Posterior cingulate gyrus (tissue), 11 donors: ENCODE measurements at regions not wholly inside any gene's neighbourhood (a gene's known extent, or its start where the extent isn't known, plus 50 kb on each side); places are given as distances from the start of the nearest gene placed in this dataset.
"Not testable (repeated sequence)": the region's sequence is repeated elsewhere in the genome, so short reads cannot be mapped to it uniquely, and the experiment has no call there.

Experiments used
- DNase-seq, 10 donors: peaks; one replicate each; pipeline versions ENCODE4 v3.0.0 to v3.0.0-alpha.2; 2020 to 2021; ENCODE audit warnings: mixed read lengths in 3 of 10
- intact Hi-C: fragments of 100-400 bp; cut with DNase I; formaldehyde crosslinking; loops from one replicate; pipeline ENCODE4 v1.15.1; 2023

GRCh38 chr1:149695066-149695465, 87.4 kb upstream of the FCGR1A start:
- intact Hi-C loops, DNase-seq: not testable (repeated sequence)

GRCh38 chr1:149700220-149700619, 82.3 kb upstream of the FCGR1A start:
- intact Hi-C loops, result not testable (repeated sequence)
- peak in 2 of 10 donors; percentile 1 to 3 for DNase-seq

- intact Hi-C loops, DNase-seq: not testable (repeated sequence)
Measured at GRCh38 chr1:149700677-149701567, 81.6 kb upstream of the FCGR1A start.

- peak in 7 of 10 donors; percentile 42 to 89 (median 59) for DNase-seq
- intact Hi-C loops, result not testable (repeated sequence)
Measured at GRCh38 chr1:149708192-149708853, 74.2 kb upstream of the FCGR1A start.

- DNase-seq, intact Hi-C loops: not testable (repeated sequence)
Measured at GRCh38 chr1:149711651-149712050, 70.8 kb upstream of the FCGR1A start.

- intact Hi-C loops, result not testable (repeated sequence)
- peak in 5 of 10 donors; percentile 6 to 49 (median 20) for DNase-seq
Measured at GRCh38 chr1:149712154-149712927, 70.2 kb upstream of the FCGR1A start.

- intact Hi-C loops, result not testable (repeated sequence)
- peak in 1 of 10 donors; percentile 3 for DNase-seq
Measured at GRCh38 chr1:149713513-149713912, 69.0 kb upstream of the FCGR1A start.

- intact Hi-C loops, result not testable (repeated sequence)
Measured at GRCh38 chr1:149713952-149714351, 68.5 kb upstream of the FCGR1A start.

GRCh38 chr1:149724618-149725302, 57.7 kb upstream of the FCGR1A start:
- intact Hi-C loops, DNase-seq: not testable (repeated sequence)

More at GRCh38 chr1:149713952-149714351, 68.5 kb upstream of the FCGR1A start:
- not testable (repeated sequence) for DNase-seq

GRCh38 chr1:149726688-149727087, 55.8 kb upstream of the FCGR1A start:
- intact Hi-C loops, result not testable (repeated sequence)
- DNase-seq, result peak in 1 of 10 donors; percentile 20

- DNase-seq, intact Hi-C loops: not testable (repeated sequence)
Measured at GRCh38 chr1:149728598-149728997, 53.9 kb upstream of the FCGR1A start.
